ENCODE measurements at regions not wholly inside any gene's neighbourhood (a gene's known extent, or its start where the extent isn't known, plus 50 kb on each side); places are given as distances from the start of the nearest gene placed in this dataset.

DNA sequence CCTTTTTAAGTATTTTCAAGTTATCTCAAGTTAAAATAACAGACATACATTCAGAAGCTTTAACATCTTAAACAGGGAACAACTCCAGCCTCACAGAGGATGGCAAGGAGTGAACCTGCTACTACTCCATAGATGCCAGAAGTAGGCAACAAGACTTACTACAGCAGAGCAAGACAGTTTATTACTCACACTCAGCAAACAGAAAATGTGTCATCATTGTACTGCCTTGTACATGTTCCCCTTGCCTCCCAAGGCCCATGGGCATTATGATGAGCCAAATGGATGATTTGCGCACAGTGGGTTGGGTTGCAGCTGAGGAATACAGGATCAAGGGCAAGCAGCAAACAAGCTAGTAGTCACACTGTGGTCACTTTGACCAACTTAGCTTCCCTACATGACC is 80.6 kb upstream of the VRK2 start:
- in situ Hi-C loops (cut with MboI; ENCODE audit: low sequenced_read_pairs), result no loop called here

DNA sequence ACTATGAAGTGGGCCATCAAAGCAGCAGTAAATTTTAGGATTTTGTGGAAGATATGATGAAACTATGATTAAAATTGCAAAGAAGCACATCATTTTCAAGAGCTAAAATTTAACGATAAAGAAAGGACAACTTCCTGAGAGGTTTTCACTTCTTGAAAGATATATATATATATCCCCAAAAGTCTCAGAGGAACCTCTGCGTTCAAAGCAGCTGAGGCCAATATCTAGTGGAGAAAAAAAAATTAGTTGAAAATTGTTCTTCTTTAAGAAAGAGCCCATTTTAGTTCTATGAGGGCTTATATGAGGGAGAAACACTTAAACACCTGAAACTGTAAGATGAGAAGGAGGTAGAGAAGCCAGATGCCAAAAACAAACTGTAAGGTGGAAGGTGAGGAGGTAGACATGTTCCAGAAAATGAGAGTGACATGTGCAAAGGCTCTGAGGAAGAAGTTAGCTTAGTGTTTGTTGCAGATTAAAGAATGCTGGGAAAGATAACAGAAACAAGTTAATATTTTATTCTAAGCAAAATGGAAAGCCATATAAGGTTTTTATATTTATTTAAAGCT is 72.9 kb upstream of the VRK2 start:
- in situ Hi-C loops (cut with MboI; ENCODE audit: low sequenced_read_pairs), result no loop called here

DNA sequence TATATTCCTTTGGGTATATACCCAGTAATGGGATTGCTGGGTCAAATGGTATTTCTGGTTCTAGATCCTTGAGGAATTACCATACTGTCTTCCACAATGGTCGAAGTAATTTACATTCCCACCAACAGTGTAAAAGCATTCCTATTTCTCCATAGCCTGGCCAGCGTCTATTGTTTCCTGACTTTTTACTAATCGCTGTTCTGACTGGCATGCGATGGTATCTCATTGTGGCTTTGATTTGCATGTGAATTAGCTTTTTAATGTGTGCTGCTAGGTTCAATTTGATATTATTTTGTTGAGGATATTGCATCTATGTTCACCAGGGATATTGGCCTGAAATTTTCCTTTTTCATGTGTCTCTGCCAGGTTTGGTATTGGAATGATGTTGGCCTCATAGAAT is 67.4 kb upstream of the VRK2 start:
- in situ Hi-C loops (cut with MboI; ENCODE audit: low sequenced_read_pairs), result no loop called here

DNA sequence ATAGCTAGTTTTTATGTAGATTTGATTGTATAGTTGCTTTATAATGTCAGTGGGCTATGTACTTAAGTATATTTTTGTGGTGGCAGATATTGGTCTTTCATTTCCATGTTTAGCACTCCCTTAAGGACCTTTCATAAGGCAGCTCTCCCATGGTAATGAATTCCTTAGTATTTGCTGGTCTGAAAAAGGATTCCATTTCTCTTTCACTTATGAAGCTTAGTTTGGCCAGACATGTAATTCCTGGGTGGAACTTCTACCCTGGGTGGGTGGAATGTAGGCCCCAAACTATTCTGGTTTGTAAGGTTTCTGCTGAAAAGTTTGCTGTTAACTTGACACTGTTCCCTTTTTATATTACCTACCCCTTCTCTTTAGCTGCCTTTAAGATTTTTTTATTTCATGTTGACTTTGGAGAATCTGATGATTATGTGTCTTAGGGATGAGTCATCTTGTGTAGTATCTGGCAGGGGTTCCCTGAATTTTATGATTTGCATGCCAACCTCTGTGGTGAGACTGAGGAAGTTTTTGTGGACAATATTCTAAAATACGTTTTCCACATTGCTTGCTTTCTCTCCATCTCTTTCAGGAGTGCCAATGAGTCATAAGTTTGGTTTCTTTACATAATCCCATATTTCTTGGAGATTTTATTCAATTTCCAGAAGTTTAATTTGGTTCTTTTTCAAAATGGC is 65.4 kb upstream of the VRK2 start:
- in situ Hi-C loops (cut with MboI; ENCODE audit: low sequenced_read_pairs), result no loop called here

DNA sequence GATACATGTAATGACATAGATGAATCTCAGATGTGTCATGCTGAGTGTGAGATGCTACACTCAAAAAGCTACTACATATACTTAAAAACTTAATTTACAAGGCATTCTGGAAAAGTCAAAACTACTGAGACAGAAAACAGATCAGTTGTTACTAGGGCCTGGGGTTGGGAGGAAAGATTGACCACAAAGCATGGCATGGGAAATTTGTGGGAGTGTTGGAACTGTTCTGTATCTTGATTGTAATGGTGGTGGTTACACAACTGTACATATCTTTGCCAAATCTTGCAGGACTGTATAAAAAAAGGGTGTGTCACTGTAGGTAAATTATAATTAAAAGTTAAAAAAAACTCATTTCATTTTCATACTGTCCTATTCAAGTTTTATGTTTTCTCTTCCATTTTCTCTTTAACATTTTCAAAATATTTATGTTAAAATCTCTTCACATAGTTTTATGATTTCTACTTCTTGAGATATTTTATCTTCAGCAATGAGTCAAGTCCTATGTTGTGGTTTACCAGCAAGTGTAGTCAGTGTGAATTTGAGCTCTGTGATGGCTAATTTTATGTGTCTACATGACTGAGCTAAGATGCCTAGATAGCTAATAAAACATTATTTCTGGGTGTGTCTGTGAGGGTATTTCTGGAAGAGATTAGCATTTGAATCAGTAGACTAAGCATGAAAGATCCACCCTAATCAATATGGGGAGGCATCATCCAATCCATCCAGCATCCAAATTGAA is 58.6 kb upstream of the VRK2 start:
- in situ Hi-C loops (cut with MboI; ENCODE audit: low sequenced_read_pairs), result no loop called here

DNA sequence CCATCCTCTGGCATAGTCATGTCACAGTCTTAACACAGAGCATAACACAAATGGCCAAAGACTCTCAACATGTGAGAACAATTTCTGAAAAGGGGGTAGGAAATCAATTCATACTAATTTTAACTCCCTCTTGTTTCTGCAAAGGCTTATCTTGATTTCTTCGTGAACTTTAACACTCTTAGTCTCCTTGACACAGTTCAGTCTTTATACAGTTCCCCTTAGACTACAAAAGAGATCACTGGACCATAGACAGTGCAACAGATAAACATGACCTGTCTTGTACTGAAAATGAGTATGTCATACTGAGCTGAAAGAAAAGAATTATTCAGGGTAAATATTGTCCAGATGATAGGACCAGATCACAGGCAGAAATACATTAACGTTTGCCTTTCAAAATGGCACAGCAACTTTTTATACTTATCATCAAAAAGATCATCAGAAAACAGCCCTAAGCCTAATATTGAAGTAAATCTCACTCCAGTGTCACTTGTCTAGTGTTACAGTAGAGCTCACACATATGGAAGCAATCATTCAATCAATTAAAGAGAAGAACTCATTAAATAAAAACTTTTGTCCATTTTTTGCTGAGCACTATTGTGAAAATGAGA is 56.4 kb upstream of the VRK2 start:
- in situ Hi-C loops (cut with MboI; ENCODE audit: low sequenced_read_pairs), result no loop called here
